ENCODE measurements at regions not wholly inside any gene's neighbourhood (a gene's known extent, or its start where the extent isn't known, plus 50 kb on each side); places are given as distances from the start of the nearest gene placed in this dataset.

GRCh38 chr2:184402381-184402780 lies 195.9 kb upstream of the ZNF804A start:
- TF ChIP-seq CTCF (IDR thresholded peaks at IDR 0.05; ENCODE audit: extremely low read depth in 1 of 2, insufficient read depth in 1 of 2, low read depth in 1 of 2, low read length in 2 of 2) (no peak), MYC (IDR thresholded peaks at IDR 0.05; ENCODE audit: low read depth, low read length) (no peak), POLR2A (IDR thresholded peaks at IDR 0.05; ENCODE audit: low read depth, low read length) (no peak), EZH2 (IDR thresholded peaks at IDR 0.05; ENCODE audit: borderline replicate concordance, low read depth, low read length, severe bottlenecking) (no peak), GATA2 (IDR thresholded peaks at IDR 0.05; ENCODE audit: insufficient read depth, insufficient read length, low read depth, low read length) (no peak)

Data from endothelial cell of umbilical vein (primary cell).